ENCODE measurements at regions not wholly inside any gene's neighbourhood (a gene's known extent, or its start where the extent isn't known, plus 50 kb on each side); places are given as distances from the start of the nearest gene placed in this dataset.

GRCh38 chr4:115871596-115871995 is 758.2 kb upstream of the NDST4 start:
- DNase-seq: no peak

- no peak for DNase-seq
These were observed 753.0 kb upstream of the NDST4 start for GRCh38 chr4:115866364-115866896.

GRCh38 chr4:115865736-115866135 is 752.3 kb upstream of the NDST4 start:
- DNase-seq: no peak

- no peak for DNase-seq
These were observed 739.3 kb upstream of the NDST4 start for GRCh38 chr4:115852767-115853091.

GRCh38 chr4:115851918-115852766 is 738.7 kb upstream of the NDST4 start:
- peak; percentile 2 for DNase-seq

GRCh38 chr4:115850799-115851509 is 737.5 kb upstream of the NDST4 start:
- no peak for DNase-seq

- DNase-seq: no peak
These were observed 730.8 kb upstream of the NDST4 start for GRCh38 chr4:115844180-115844579.

- DNase-seq: no peak
These were observed 728.5 kb upstream of the NDST4 start for GRCh38 chr4:115841871-115842270.

GRCh38 chr4:115834441-115834840 is 721.0 kb upstream of the NDST4 start:
- no peak for DNase-seq

GRCh38 chr4:115824630-115825029 is 711.2 kb upstream of the NDST4 start:
- DNase-seq: no peak

- no peak for DNase-seq
These were observed 690.4 kb upstream of the NDST4 start for GRCh38 chr4:115803825-115804224.

GRCh38 chr4:115790812-115791211 is 677.4 kb upstream of the NDST4 start:
- no peak for DNase-seq

- DNase-seq: peak; percentile 64
These were observed 668.2 kb upstream of the NDST4 start for GRCh38 chr4:115781528-115782146.

GRCh38 chr4:115780835-115781234 is 667.4 kb upstream of the NDST4 start:
- no peak for DNase-seq

GRCh38 chr4:115780268-115780667 is 666.8 kb upstream of the NDST4 start:
- no peak for DNase-seq

- DNase-seq: no peak
These were observed 656.7 kb upstream of the NDST4 start for GRCh38 chr4:115770046-115770543.

GRCh38 chr4:115769396-115769795 is 656.0 kb upstream of the NDST4 start:
- DNase-seq: no peak

GRCh38 chr4:115763051-115763450 is 649.6 kb upstream of the NDST4 start:
- DNase-seq: no peak

GRCh38 chr4:115759231-115759630 is 645.8 kb upstream of the NDST4 start:
- DNase-seq: no peak

GRCh38 chr4:115749404-115749803 is 636.0 kb upstream of the NDST4 start:
- DNase-seq: no peak

GRCh38 chr4:115740806-115741205 is 627.4 kb upstream of the NDST4 start:
- no peak for DNase-seq

- DNase-seq: no peak
These were observed 616.4 kb upstream of the NDST4 start for GRCh38 chr4:115729739-115730266.

- no peak for DNase-seq
These were observed 610.2 kb upstream of the NDST4 start for GRCh38 chr4:115723621-115724020.

Measured in GF-D8 (cell line).